SU-DHL-6 (cell line): ENCODE measurements at regions not wholly inside any gene's neighbourhood (a gene's known extent, or its start where the extent isn't known, plus 50 kb on each side); places are given as distances from the start of the nearest gene placed in this dataset.

Source experiments
- H2AFZ ChIP-seq: fragments of 200-600 bp; sonication (generic); 2 replicates; pipeline ENCODE4 v1.6.1; 2014; ENCODE audit warnings: low read depth, mild to moderate bottlenecking, moderate library complexity, mixed read lengths, antibody characterized with exemption, low read length; ENCODE audit not compliant: severe bottlenecking
- H3F3A ChIP-seq: fragments of 200-600 bp; shearing (Covaris generic); 2 replicates; pipeline ENCODE4 v1.6.0; 2016; ENCODE audit warnings: antibody characterized with exemption, mild to moderate bottlenecking; ENCODE audit not compliant: insufficient read depth
- H3K27ac ChIP-seq: fragments of 200-600 bp; sonication (generic); 2 replicates; pipeline ENCODE4 v1.5.1; 2016; ENCODE audit warnings: low read depth, mild to moderate bottlenecking, low read length, moderate library complexity, mixed read lengths
- H3K27me3 ChIP-seq: fragments of 200-600 bp; sonication (generic), shearing (Covaris generic); 2 replicates; pipeline ENCODE4 v1.6.0; 2014; ENCODE audit warnings: mild to moderate bottlenecking, low read length
- H3K36me3 ChIP-seq: fragments of 200-600 bp; sonication (generic); 2 replicates; pipeline ENCODE4 v1.6.1; 2014; ENCODE audit warnings: mild to moderate bottlenecking, low read length, mixed read lengths
- H3K4me2 ChIP-seq: fragments of 300-600, 200-600 bp; shearing (Covaris generic), sonication (generic); 2 replicates; pipeline ENCODE4 v1.6.0; 2014; ENCODE audit warnings: low read length, low read depth, mild to moderate bottlenecking; ENCODE audit not compliant: poor library complexity, severe bottlenecking
- H3K4me3 ChIP-seq: fragments of 200-600 bp; sonication (generic); 2 replicates; pipeline ENCODE4 v1.5.1; 2014; ENCODE audit warnings: antibody characterized with exemption, low read length, mild to moderate bottlenecking, mixed read lengths; ENCODE audit not compliant: insufficient read depth, poor library complexity, severe bottlenecking
- H3K79me2 ChIP-seq: fragments of 200-600 bp; sonication (generic); 2 replicates; pipeline ENCODE4 v1.6.1; 2014; ENCODE audit warnings: mild to moderate bottlenecking, low read length, moderate library complexity; ENCODE audit not compliant: insufficient read depth
- H3K9ac ChIP-seq: fragments of 200-600 bp; sonication (generic); 2 replicates; pipeline ENCODE4 v1.7.0; 2014; ENCODE audit warnings: mild to moderate bottlenecking, low read length
- H3K9me2 ChIP-seq: fragments of 200-600 bp; sonication (generic); replicated peaks from 2 replicates; pipeline ENCODE4 v1.6.1; 2014; ENCODE audit warnings: low read length; ENCODE audit not compliant: insufficient read depth
- H3K9me3 ChIP-seq: fragments of 200-600 bp; sonication (generic); 2 replicates; pipeline ENCODE4 v1.6.1; 2014; ENCODE audit warnings: low read length, mixed read lengths; ENCODE audit not compliant: insufficient read depth
- H4K20me1 ChIP-seq: fragments of 200-600 bp; sonication (generic); 2 replicates; pipeline ENCODE4 v1.6.1; 2014; ENCODE audit warnings: low read depth, mild to moderate bottlenecking, antibody characterized with exemption, low read length, moderate library complexity, mixed read lengths
- EZH2phosphoT487 ChIP-seq: fragments of 200-600 bp; sonication (generic), shearing (Covaris generic); conservative IDR thresholded peaks from 2 replicates; pipeline ENCODE4 v1.6.1; 2018; ENCODE audit warnings: mild to moderate bottlenecking, antibody characterized with exemption, low read length, moderate library complexity, mixed read lengths
- TF ChIP-seq, protein P1 (sequence below): fragments of 200-600 bp; sonication (generic); IDR thresholded peaks from one replicate; pipeline ENCODE4 v1.5.1; 2017; ENCODE audit warnings: antibody characterized with exemption, mild to moderate bottlenecking, low read length, moderate library complexity; ENCODE audit not compliant: insufficient read depth, poor library complexity, severe bottlenecking

DNA sequence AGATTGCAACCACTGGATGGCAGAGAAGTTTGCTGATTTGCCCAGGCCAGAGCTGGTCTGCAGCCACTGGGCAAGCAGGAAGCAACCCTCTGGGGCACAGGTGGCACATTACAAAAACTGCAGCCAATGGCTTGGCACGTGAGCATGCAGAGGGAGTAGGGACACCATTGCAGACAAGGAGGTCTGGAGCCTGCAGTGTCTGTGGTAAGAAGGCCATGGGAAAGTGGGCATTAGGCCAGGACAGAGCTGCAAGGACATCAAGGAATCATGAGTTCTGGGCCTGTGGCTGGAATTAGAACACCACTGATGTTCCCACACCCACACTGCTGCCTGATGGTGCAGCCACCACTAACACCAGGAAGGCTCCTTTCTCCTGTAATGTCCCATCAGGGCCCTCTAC is 113.0 kb downstream of the TSEN15 start:
- Histone ChIP-seq H3K9me3 (no peaks in the 10 kb centered on the region), H4K20me1 (no peaks in the 10 kb centered on the region), H3K4me2 (no peak overlapping the region), H3K9ac (no peak overlapping the region), H3K27me3 (no peaks in the 10 kb centered on the region), H3K79me2 (no peaks in the 10 kb centered on the region), H3K4me3 (no peak overlapping the region), H2AFZ (no peak overlapping the region), H3K27ac (no peak overlapping the region), H3F3A (no peaks in the 10 kb centered on the region), H3K9me2 (no peaks in the 10 kb centered on the region), H3K36me3 (no peaks in the 10 kb centered on the region)
- TF ChIP-seq EZH2phosphoT487: no peak
- TF ChIP-seq, protein P1, sequence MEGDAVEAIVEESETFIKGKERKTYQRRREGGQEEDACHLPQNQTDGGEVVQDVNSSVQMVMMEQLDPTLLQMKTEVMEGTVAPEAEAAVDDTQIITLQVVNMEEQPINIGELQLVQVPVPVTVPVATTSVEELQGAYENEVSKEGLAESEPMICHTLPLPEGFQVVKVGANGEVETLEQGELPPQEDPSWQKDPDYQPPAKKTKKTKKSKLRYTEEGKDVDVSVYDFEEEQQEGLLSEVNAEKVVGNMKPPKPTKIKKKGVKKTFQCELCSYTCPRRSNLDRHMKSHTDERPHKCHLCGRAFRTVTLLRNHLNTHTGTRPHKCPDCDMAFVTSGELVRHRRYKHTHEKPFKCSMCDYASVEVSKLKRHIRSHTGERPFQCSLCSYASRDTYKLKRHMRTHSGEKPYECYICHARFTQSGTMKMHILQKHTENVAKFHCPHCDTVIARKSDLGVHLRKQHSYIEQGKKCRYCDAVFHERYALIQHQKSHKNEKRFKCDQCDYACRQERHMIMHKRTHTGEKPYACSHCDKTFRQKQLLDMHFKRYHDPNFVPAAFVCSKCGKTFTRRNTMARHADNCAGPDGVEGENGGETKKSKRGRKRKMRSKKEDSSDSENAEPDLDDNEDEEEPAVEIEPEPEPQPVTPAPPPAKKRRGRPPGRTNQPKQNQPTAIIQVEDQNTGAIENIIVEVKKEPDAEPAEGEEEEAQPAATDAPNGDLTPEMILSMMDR: no peak

DNA sequence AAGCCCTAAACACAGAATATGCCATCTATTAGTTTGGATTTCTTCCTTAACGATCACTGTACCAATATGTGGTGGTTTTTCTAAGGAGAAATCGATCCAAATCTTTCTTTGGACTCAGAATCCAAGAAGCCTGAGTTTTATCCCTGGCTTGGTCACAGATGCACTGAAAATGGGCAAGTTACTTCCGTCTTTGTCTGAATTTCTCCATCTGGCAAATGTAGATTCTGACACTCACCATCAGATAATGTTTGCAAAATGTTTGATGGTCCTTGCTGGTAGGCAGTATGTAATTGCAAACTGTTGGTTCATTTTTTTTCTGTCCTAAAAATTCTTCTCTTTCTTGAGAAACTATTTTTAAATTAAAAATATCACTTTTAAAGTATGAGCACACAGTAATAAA is 115.0 kb downstream of the TSEN15 start:
- Histone ChIP-seq H3K4me3 (no peak overlapping the region), H3K27me3 (no peaks in the 10 kb centered on the region), H3K79me2 (no peaks in the 10 kb centered on the region), H3K9me3 (no peaks in the 10 kb centered on the region), H2AFZ (no peak overlapping the region), H3K4me2 (no peak overlapping the region), H3K9ac (no peak overlapping the region), H4K20me1 (no peaks in the 10 kb centered on the region), H3K27ac (no peak overlapping the region), H3K9me2 (no peaks in the 10 kb centered on the region), H3K36me3 (no peaks in the 10 kb centered on the region), H3F3A (no peaks in the 10 kb centered on the region)
- TF ChIP-seq, protein P1: no peak
- no peak for TF ChIP-seq EZH2phosphoT487

DNA sequence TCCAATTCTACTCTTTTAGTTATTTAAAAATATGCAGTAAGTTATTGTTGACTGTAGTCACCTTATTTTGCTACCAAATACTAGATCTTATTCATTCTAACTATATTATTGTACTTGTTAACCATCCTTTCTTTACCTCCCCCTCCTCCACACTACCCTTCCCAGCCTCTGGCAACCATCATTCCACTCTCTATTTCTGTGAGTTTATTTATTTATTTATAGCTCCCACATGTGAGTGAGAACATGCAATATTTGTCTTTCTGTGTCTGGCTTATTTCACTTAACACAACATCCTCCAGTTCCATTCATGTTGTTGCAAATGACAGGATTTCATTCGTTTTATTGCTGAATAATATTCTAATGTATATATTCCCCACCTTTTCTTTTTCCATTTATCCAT is 115.8 kb downstream of the TSEN15 start:
- Histone ChIP-seq H3K27me3 (no peaks in the 10 kb centered on the region), H3F3A (no peaks in the 10 kb centered on the region), H3K36me3 (no peaks in the 10 kb centered on the region), H3K4me3 (no peak overlapping the region), H4K20me1 (no peaks in the 10 kb centered on the region), H3K27ac (no peak overlapping the region), H3K9me3 (no peaks in the 10 kb centered on the region), H2AFZ (no peak overlapping the region), H3K79me2 (no peaks in the 10 kb centered on the region), H3K4me2 (no peak overlapping the region), H3K9me2 (no peaks in the 10 kb centered on the region), H3K9ac (no peak overlapping the region)
- no peak for TF ChIP-seq EZH2phosphoT487
- TF ChIP-seq, protein P1: no peak
